ENCODE measurements at regions not wholly inside any gene's neighbourhood (a gene's known extent, or its start where the extent isn't known, plus 50 kb on each side); places are given as distances from the start of the nearest gene placed in this dataset.

DNA sequence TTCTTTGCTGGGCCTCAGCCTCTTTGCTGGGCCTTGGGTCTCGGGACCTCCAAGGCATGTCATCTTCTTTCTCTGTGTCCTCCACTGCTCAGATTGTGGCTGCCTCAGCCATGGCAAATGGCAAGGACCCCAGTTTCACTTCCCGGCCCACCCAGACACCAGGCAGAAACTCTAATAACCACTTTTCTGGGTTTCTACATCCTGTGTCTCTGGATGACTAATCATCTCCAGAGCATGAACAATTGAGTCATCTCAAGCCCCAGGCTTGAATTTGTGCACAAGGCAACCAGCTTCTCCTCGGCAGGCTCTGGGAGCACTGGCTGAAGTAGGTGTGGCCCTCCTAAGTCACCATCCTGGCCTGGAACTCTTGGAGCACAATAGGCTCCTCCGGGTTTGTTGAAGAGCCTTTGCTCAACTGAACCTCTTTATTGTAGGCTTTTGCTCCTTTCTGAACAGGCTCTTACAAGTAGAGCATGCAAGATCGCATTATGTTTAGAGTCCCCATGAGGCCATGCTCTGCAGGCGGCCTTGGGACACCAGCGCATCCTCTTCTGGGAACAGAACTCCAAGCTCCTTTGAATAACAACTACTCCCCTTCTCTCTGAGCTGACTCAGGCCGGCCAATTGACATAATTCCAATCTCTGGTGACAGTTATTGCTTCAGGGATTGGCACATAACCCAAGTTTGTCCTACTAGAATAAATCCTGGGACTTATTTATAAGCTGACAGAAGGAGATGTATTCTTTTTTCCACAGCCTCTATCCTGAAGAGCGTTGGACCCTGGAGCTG is 218.1 kb downstream of the WDR11 start:
- Histone ChIP-seq H2BK120ac (ENCODE audit: insufficient read depth, low read length, poor library complexity) (peak overlapping the region; percentile 20), H3K27me3 (ENCODE audit: insufficient read depth, low read length) (no peaks in the 10 kb centered on the region), H2BK5ac (ENCODE audit: low read depth, low read length, poor library complexity) (peak overlapping the region; percentile 92), H4K91ac (ENCODE audit: low read depth, low read length) (peak overlapping the region; percentile 93), H4K8ac (ENCODE audit: low read depth, low read length) (peak overlapping the region; percentile 37), H3K36me3 (ENCODE audit: control insufficient read depth in 1 of 2, insufficient read depth in 2 of 2, low read length in 2 of 2) (no peaks in the 10 kb centered on the region), H3K18ac (ENCODE audit: low read length) (peak overlapping the region; percentile 80), H3K9ac (ENCODE audit: low read length) (no peak overlapping the region), H3K9me3 (ENCODE audit: insufficient read depth, low read depth, low read length) (no peaks in the 10 kb centered on the region), H3K4ac (ENCODE audit: low read depth, low read length) (peak overlapping the region; percentile 56), H3K23ac (ENCODE audit: low read length) (no peak overlapping the region), H3K4me1 (ENCODE audit: control insufficient read depth in 1 of 2, insufficient read depth in 2 of 2, low read length in 2 of 2) (peaks cover 10 to 11% of the 10 kb centered on the region in 2 experiments), H4K12ac (ENCODE audit: low read depth, low read length) (no peak overlapping the region), H3K79me1 (ENCODE audit: low read length) (peaks cover 7% of the 10 kb centered on the region), H3K79me2 (ENCODE audit: control insufficient read depth, insufficient read depth, low read length, poor library complexity) (no peaks in the 10 kb centered on the region), H2BK12ac (ENCODE audit: low read length) (peak overlapping the region; percentile 72), H3K27ac (ENCODE audit: low read depth, low read length) (peak overlapping the region; percentile 87), H3K4me3 (ENCODE audit: low read depth, low read length) (no peak overlapping the region), H3K4me2 (ENCODE audit: low read length) (no peak overlapping the region), H2AK5ac (ENCODE audit: low read length) (peak overlapping the region; percentile 15), H2AFZ (ENCODE audit: insufficient read depth, low read length, poor library complexity) (peak overlapping the region; percentile 20), H3K14ac (ENCODE audit: low read length) (peak overlapping the region; percentile 13)
- peak; percentile 89 to 92 for DNase-seq
- WGBS (ENCODE audit: extremely low coverage, insufficient coverage, insufficient read length) = no CpG with 5 or more reads among the region's 9 CpGs

DNA sequence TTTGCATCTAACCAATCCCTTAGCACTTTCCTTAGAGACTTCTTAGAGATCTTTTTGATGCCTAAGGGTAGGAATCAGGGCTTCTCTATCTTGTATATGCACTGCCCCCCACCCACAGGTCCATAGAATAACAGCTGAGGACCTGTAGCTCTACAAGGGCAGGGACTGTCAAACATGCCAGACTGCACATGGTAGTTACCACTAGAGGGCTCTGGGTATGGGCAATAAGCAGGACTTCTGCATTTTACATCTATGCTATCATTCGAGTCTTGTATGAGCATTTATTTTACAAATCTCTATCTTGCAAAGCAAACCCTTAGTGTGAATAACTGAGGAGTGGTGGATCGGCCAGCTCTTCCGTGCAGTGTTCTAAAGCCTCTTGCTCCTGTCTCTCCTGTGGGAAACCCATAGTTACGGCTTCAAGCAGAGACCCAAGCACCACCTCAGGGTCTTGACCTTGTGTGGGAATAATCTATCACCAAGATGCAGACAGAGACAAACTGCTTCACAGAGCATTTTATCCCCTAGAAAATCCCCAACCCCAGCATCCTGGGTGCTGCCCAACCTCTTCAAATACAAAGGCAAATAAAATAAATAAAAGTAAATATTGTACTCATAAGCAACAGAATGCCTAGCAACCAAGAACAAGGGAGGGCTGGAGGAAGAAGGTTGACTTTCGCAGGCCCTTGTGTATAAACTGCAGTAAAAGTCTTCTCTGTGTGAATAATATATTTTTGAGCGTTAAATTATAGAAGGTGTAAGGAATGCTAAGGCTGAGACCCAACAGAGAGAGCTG is 219.3 kb downstream of the WDR11 start:
- no peak overlapping the region for H3K4me2 ChIP-seq (ENCODE audit: low read length)
- H3K23ac ChIP-seq (ENCODE audit: low read length) = no peak overlapping the region
- H3K79me1 ChIP-seq (ENCODE audit: low read length) = peaks cover 7% of the 10 kb centered on the region
- H3K36me3 ChIP-seq (ENCODE audit: control insufficient read depth in 1 of 2, insufficient read depth in 2 of 2, low read length in 2 of 2) = no peaks in the 10 kb centered on the region
- peaks cover 10 to 11% of the 10 kb centered on the region in 2 experiments for H3K4me1 ChIP-seq (ENCODE audit: control insufficient read depth in 1 of 2, insufficient read depth in 2 of 2, low read length in 2 of 2)
- no peak overlapping the region for H4K8ac ChIP-seq (ENCODE audit: low read depth, low read length)
- H2BK120ac ChIP-seq (ENCODE audit: insufficient read depth, low read length, poor library complexity) = no peak overlapping the region
- no peak overlapping the region for H3K9ac ChIP-seq (ENCODE audit: low read length)
- H3K27me3 ChIP-seq (ENCODE audit: insufficient read depth, low read length) = no peaks in the 10 kb centered on the region
- no peak overlapping the region for H4K12ac ChIP-seq (ENCODE audit: low read depth, low read length)
- WGBS (ENCODE audit: extremely low coverage, insufficient coverage, insufficient read length) = no CpG with 5 or more reads among the region's 6 CpGs
- H4K91ac ChIP-seq (ENCODE audit: low read depth, low read length) = no peak overlapping the region
- no peak overlapping the region for H3K4ac ChIP-seq (ENCODE audit: low read depth, low read length)
- H2BK12ac ChIP-seq (ENCODE audit: low read length) = peak overlapping the region; percentile 12
- H2AK5ac ChIP-seq (ENCODE audit: low read length) = no peak overlapping the region
- no peak overlapping the region for H3K14ac ChIP-seq (ENCODE audit: low read length)
- H3K27ac ChIP-seq (ENCODE audit: low read depth, low read length) = no peak overlapping the region
- no peak overlapping the region for H3K18ac ChIP-seq (ENCODE audit: low read length)
- no peak overlapping the region for H2AFZ ChIP-seq (ENCODE audit: insufficient read depth, low read length, poor library complexity)
- H2BK5ac ChIP-seq (ENCODE audit: low read depth, low read length, poor library complexity) = no peak overlapping the region
- peak in 1 of 2 donors; percentile 47 for DNase-seq
- no peak overlapping the region for H3K4me3 ChIP-seq (ENCODE audit: low read depth, low read length)
- H3K79me2 ChIP-seq (ENCODE audit: control insufficient read depth, insufficient read depth, low read length, poor library complexity) = no peaks in the 10 kb centered on the region
- H3K9me3 ChIP-seq (ENCODE audit: insufficient read depth, low read depth, low read length) = no peaks in the 10 kb centered on the region

DNA sequence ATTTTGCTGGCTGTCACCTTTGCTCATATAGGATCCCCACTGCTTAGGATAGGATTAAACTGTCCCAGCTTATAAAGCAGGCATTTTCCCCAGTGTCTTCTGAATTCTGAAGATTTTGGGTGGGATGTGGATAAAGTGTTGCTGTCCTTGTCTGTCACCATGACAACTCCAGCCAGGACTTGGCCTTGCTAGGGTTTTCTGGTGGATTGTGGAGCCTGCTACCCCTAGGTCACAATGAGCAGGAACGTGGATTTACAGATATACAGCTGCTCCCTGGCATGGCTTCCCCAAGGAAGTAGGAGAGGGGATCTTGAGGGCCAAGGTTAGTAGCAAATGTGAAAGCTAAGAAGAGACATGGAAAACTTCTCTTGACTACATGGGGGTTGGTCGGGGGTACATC is 220.7 kb downstream of the WDR11 start:
- no peak overlapping the region for H2AFZ ChIP-seq (ENCODE audit: insufficient read depth, low read length, poor library complexity)
- H3K9ac ChIP-seq (ENCODE audit: low read length) = no peak overlapping the region

DNA sequence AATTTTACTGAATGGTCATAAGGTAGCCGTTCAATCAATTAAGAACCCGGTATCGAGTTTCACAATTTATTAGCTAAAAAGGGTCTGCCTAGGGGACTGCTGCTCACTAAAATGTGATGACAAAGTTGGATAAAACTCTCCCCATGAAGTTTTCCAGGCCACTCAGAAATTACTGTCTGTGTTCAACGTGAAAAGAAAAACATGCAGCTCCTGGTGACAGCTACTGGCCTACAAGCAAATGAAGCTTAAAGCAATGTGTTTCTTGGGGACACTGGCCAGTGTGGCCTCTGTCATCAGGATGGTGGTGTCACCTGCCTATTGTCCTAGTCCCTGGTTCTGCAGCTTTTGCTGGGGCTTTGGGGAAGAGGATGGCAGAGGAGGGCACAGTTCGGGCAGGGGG is 222.6 kb downstream of the WDR11 start:
- Histone ChIP-seq H3K9ac (ENCODE audit: low read length) (no peak overlapping the region), H3K4ac (ENCODE audit: low read depth, low read length) (no peak overlapping the region), H2BK120ac (ENCODE audit: insufficient read depth, low read length, poor library complexity) (no peak overlapping the region), H3K79me2 (ENCODE audit: control insufficient read depth, insufficient read depth, low read length, poor library complexity) (no peaks in the 10 kb centered on the region), H4K8ac (ENCODE audit: low read depth, low read length) (no peak overlapping the region), H2BK5ac (ENCODE audit: low read depth, low read length, poor library complexity) (no peak overlapping the region), H2AFZ (ENCODE audit: insufficient read depth, low read length, poor library complexity) (no peak overlapping the region), H3K18ac (ENCODE audit: low read length) (no peak overlapping the region), H3K4me2 (ENCODE audit: low read length) (no peak overlapping the region), H2AK5ac (ENCODE audit: low read length) (no peak overlapping the region), H3K9me3 (ENCODE audit: insufficient read depth, low read depth, low read length) (no peaks in the 10 kb centered on the region), H3K27me3 (ENCODE audit: insufficient read depth, low read length) (no peaks in the 10 kb centered on the region), H3K23ac (ENCODE audit: low read length) (no peak overlapping the region), H3K4me1 (ENCODE audit: control insufficient read depth in 1 of 2, insufficient read depth in 2 of 2, low read length in 2 of 2) (peaks cover 32 to 33% of the 10 kb centered on the region in 2 experiments), H3K79me1 (ENCODE audit: low read length) (peaks cover 14% of the 10 kb centered on the region), H4K91ac (ENCODE audit: low read depth, low read length) (no peak overlapping the region), H3K27ac (ENCODE audit: low read depth, low read length) (no peak overlapping the region), H2BK12ac (ENCODE audit: low read length) (no peak overlapping the region), H3K4me3 (ENCODE audit: low read depth, low read length) (no peak overlapping the region), H3K14ac (ENCODE audit: low read length) (no peak overlapping the region), H4K12ac (ENCODE audit: low read depth, low read length) (no peak overlapping the region), H3K36me3 (ENCODE audit: control insufficient read depth in 1 of 2, insufficient read depth in 2 of 2, low read length in 2 of 2) (no peaks in the 10 kb centered on the region)
- DNase-seq = no peak
- no CpG with 5 or more reads among the region's 5 CpGs for WGBS (ENCODE audit: extremely low coverage, insufficient coverage, insufficient read length)

More for the DNA sequence above, 220.7 kb downstream of the WDR11 start:
- Histone ChIP-seq H3K36me3 (ENCODE audit: control insufficient read depth in 1 of 2, insufficient read depth in 2 of 2, low read length in 2 of 2) (no peaks in the 10 kb centered on the region), H3K4me2 (ENCODE audit: low read length) (no peak overlapping the region), H3K4ac (ENCODE audit: low read depth, low read length) (no peak overlapping the region), H3K79me2 (ENCODE audit: control insufficient read depth, insufficient read depth, low read length, poor library complexity) (no peaks in the 10 kb centered on the region), H3K79me1 (ENCODE audit: low read length) (peaks cover 11% of the 10 kb centered on the region), H3K18ac (ENCODE audit: low read length) (no peak overlapping the region), H3K4me1 (ENCODE audit: control insufficient read depth in 1 of 2, insufficient read depth in 2 of 2, low read length in 2 of 2) (peaks cover 19 to 21% of the 10 kb centered on the region in 2 experiments), H3K27me3 (ENCODE audit: insufficient read depth, low read length) (no peaks in the 10 kb centered on the region), H3K27ac (ENCODE audit: low read depth, low read length) (no peak overlapping the region), H2AK5ac (ENCODE audit: low read length) (no peak overlapping the region), H3K9me3 (ENCODE audit: insufficient read depth, low read depth, low read length) (no peaks in the 10 kb centered on the region), H2BK5ac (ENCODE audit: low read depth, low read length, poor library complexity) (no peak overlapping the region), H3K4me3 (ENCODE audit: low read depth, low read length) (no peak overlapping the region), H3K14ac (ENCODE audit: low read length) (no peak overlapping the region), H4K8ac (ENCODE audit: low read depth, low read length) (no peak overlapping the region), H4K12ac (ENCODE audit: low read depth, low read length) (no peak overlapping the region), H4K91ac (ENCODE audit: low read depth, low read length) (no peak overlapping the region), H3K23ac (ENCODE audit: low read length) (no peak overlapping the region), H2BK12ac (ENCODE audit: low read length) (no peak overlapping the region), H2BK120ac (ENCODE audit: insufficient read depth, low read length, poor library complexity) (no peak overlapping the region)
- WGBS (ENCODE audit: extremely low coverage, insufficient coverage, insufficient read length) = no CpG with 5 or more reads among the region's 2 CpGs
- no peak for DNase-seq

Measured in trophoblast cell (in vitro differentiated cells and primary cell).